ENCODE measurements at regions not wholly inside any gene's neighbourhood (a gene's known extent, or its start where the extent isn't known, plus 50 kb on each side); places are given as distances from the start of the nearest gene placed in this dataset.

- no peak for TF ChIP-seq MAX (IDR thresholded peaks at IDR 0.05)
- no peak for TF ChIP-seq CTCF (IDR thresholded peaks at IDR 0.05; ENCODE audit: low read depth, low read length, missing input control)
- no peak for TF ChIP-seq EGR1 (IDR thresholded peaks at IDR 0.05; ENCODE audit: low read depth in 2 of 2)
- no peak for TF ChIP-seq TAF1 (conservative IDR thresholded peaks at IDR 0.05)
- TF ChIP-seq ATF3 (IDR thresholded peaks at IDR 0.05): no peak
- no peak for TF ChIP-seq GABPA (IDR thresholded peaks at IDR 0.05 in 1 of 2, conservative IDR thresholded peaks at IDR 0.05 in 1 of 2)
- no peak for TF ChIP-seq JUND (IDR thresholded peaks at IDR 0.05)
- no peak for TF ChIP-seq SP1 (IDR thresholded peaks at IDR 0.05)
- no peak for TF ChIP-seq REST (IDR thresholded peaks at IDR 0.05)
Observed at GRCh38 chr7:46168671-46169383, 247.8 kb upstream of the IGFBP3 start.

All from liver (tissue), 3 donors.